GM19351 (cell line): ENCODE measurements at regions not wholly inside any gene's neighbourhood (a gene's known extent, or its start where the extent isn't known, plus 50 kb on each side); places are given as distances from the start of the nearest gene placed in this dataset.

ENCODE experiments used
- ATAC-seq: cut with Tn5 transposase; IDR thresholded peaks from one replicate; pipeline ENCODE4 v1.9.1; 2021; ENCODE audit warnings: mild to moderate bottlenecking, moderate library complexity; ENCODE audit not compliant: unreplicated experiment

- ATAC-seq, result no peak
These were observed 60.8 kb upstream of the ADRA2C start for GRCh38 chr4:3705236-3705987.

- ATAC-seq, result no peak
These were observed 61.5 kb upstream of the ADRA2C start for GRCh38 chr4:3704669-3705068.

- no peak for ATAC-seq
These were observed 62.3 kb upstream of the ADRA2C start for GRCh38 chr4:3703677-3704521.

- no peak for ATAC-seq
These were observed 62.9 kb upstream of the ADRA2C start for GRCh38 chr4:3703343-3703676.

- no peak for ATAC-seq
These were observed 63.5 kb upstream of the ADRA2C start for GRCh38 chr4:3702561-3703221.

GRCh38 chr4:3701736-3702560, 64.2 kb upstream of the ADRA2C start:
- no peak for ATAC-seq

- ATAC-seq, result no peak
These were observed 64.9 kb upstream of the ADRA2C start for GRCh38 chr4:3701271-3701734.

- no peak for ATAC-seq
These were observed 65.4 kb upstream of the ADRA2C start for GRCh38 chr4:3700736-3701135.

- no peak for ATAC-seq
These were observed 66.0 kb upstream of the ADRA2C start for GRCh38 chr4:3700223-3700622.

- ATAC-seq, result no peak
These were observed 66.5 kb upstream of the ADRA2C start for GRCh38 chr4:3699678-3700077.

GRCh38 chr4:3699261-3699660, 66.9 kb upstream of the ADRA2C start:
- no peak for ATAC-seq

GRCh38 chr4:3697033-3697432, 69.2 kb upstream of the ADRA2C start:
- ATAC-seq, result no peak

- ATAC-seq, result no peak
These were observed 75.5 kb upstream of the ADRA2C start for GRCh38 chr4:3690551-3691152.

- no peak for ATAC-seq
These were observed 76.3 kb upstream of the ADRA2C start for GRCh38 chr4:3689576-3690550.

- ATAC-seq, result no peak
These were observed 77.2 kb upstream of the ADRA2C start for GRCh38 chr4:3689006-3689405.

GRCh38 chr4:3688018-3688998, 77.9 kb upstream of the ADRA2C start:
- no peak for ATAC-seq

GRCh38 chr4:3687538-3687937, 78.6 kb upstream of the ADRA2C start:
- ATAC-seq, result no peak

- ATAC-seq, result no peak
These were observed 79.4 kb upstream of the ADRA2C start for GRCh38 chr4:3686753-3687152.
